ENCODE measurements at regions not wholly inside any gene's neighbourhood (a gene's known extent, or its start where the extent isn't known, plus 50 kb on each side); places are given as distances from the start of the nearest gene placed in this dataset.
"Not testable (repeated sequence)": the region's sequence is repeated elsewhere in the genome, so short reads cannot be mapped to it uniquely, and the experiment has no call there.

DNA sequence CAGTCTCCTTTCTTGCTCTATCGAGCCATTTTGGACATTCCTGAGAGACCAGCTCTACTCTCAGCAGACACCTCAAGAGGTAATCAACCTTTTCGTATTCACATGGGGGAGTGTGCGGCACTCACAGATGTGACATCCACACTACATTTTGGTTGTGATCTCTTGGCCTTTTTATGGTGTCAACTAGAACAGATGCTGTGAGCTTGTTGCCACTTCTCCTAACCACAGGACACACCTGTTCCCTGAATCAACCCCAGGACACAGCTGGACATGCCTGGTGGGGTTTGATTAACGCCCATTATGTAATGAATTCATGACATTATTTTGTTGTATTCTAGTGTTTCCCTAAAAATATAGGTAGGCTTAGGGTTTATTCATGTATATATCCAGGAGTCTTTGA is 1143.6 kb downstream of the TMEM121 start:
- DNase-seq = no peak

DNA sequence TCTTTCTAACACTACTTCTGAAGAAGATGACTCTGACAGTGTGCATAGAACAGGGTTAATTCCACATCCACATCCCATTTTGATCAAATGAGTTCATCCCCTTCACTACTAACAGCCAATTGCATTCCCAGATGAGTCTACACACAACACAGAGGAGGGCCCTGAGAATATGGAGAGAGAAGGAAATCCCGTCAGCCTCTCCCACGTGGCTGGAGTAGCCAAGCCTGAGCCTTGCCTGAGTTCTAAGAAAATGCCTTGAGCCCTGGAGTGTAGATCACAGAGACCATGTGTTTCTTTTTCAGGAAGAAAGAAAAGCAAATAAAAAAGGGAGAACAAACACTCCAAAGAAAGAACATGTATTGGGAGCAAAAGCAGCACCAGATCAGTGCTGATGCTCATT is 1147.7 kb downstream of the TMEM121 start:
- DNase-seq = not testable (repeated sequence)

DNA sequence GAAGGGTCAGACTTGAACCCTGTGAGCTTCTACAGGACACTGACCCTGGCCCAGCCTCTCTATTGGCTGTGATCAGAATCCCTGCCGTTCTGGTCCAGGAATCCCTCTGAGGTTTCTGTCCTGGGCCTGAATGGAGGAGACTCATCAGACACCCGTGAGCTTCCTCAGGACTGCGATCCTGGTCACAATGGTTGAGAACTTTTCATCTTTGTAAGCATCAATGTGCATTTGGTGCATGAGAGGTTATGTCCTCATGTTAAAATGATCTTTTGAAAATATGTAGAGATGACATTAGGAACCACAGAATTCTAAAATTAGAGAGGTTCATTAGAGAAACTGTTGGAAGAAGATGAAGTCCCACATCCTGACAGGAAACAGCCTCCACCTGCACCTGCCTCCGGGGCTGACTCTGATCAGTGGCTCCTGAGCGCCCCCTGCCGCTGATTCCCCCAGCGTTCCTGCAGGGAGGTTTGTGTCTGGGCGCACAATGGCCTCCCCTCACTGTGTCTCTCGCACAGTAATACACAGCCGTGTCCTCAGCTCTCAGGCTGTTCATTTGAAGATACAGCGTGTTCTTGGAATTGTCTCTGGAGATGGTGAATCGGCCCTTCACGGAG is 1148.2 kb downstream of the TMEM121 start:
- not testable (repeated sequence) for DNase-seq

DNA sequence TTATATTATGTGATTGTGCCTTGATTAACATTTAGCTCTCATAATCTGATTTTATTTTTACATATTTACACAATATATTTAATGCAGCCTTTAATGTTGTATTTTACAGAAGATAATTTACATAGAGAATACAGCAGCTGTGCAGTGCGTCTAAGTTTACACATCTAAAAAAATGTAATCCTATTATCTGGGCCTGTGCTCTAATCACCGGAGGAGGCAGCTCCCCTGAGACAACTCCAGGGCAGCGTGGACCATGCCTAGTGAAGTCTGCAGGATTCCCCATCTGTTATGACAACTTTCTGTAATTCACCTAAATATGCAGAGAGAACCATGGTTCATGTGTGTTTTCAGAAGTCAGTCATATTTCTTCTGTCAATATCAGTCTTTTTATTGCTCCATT is 1149.3 kb downstream of the TMEM121 start:
- not testable (repeated sequence) for DNase-seq

DNA sequence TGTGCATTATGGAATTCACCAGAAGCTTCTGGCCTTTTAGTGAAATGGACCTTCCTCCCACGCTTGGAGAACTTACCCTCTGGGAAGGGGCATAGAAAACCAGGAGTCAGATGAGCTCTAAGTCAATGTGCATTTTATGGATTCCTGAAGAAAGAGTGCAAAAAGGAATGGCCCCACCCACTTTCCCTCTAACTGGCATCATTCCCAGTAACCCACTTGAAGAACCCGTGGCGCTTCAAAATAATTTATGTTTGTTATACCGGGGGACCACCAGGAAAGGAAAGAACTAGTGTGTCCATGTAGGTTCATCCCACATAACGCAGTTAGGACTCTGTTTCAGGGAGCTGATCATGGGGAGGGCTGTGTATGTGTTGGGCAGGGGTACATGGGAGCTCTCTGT is 1153.4 kb downstream of the TMEM121 start:
- no peak for DNase-seq

DNA sequence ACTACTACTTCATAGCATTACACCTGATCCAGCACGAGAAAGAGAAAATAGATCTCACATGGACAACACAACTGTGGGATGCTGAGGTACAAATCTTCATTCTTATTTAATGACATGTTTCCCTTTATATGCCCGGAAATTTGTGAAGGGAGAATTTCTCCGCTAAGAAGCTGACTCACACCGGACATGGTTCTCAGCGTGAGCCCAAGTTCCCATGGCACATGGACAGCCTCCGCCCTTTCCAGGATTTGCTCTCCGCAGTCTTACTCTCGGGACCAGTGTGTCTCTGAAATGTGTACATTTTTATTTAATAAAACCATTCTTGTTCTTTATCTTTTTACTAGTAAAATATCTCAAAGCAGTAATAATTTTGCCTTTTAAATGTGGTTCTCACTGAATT is 1154.8 kb downstream of the TMEM121 start:
- no peak for DNase-seq

DNA sequence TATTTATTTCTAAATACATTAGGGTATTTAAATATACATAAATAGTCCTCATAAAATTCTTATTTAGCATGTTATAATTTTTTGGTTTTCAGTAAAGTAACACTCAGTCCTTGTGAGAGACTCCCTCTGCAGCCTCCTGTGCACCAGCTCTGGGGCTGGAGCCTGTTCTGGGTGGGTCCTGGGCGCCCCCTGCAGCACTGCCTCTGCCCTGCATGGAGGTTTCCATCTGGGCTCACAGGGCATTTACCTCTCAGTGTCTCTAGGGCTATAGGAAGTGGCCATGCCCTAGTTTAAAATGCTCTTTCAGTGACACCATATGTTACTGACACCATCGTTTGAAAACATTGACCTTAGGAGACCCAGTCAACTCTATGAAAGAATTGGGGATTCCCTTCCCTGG is 1155.2 kb downstream of the TMEM121 start:
- DNase-seq = no peak

DNA sequence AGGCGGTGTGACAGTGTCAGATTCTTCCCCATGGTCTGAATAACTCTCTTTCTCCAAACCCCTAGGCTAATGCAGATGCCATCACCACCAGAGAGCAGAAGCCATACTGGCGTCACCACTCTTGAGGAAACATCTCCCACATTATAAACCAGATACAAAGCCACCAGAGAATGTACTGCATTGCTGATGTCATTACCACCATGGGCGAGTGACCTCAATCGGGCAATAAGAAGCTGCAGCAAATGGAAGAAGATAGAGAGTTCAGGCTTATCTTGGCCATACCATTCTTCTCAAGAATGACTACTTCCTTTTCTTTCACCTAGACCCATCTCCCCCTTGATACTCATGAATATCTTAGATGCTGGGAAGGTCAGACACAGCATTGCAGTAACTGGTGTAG is 1157.2 kb downstream of the TMEM121 start:
- no peak for DNase-seq

DNA sequence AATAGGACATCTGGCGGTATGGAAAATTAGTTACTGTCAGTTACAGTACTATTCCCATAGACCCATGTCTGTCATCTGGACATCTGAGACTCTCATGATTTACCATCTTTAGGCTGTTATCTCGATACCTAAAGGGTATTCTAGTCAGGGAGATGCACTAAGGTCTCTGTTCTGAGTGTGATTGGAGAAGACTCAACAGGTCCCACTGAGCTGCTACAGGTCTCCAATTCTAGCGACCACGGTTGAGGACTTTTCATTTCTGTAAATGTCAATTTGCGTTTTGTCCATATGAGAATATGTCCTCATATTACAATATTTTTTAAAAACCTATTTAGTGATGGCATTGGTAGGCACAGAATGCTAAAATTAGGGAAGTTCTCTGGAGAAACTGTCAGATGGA is 1160.2 kb downstream of the TMEM121 start:
- DNase-seq = no peak

DNA sequence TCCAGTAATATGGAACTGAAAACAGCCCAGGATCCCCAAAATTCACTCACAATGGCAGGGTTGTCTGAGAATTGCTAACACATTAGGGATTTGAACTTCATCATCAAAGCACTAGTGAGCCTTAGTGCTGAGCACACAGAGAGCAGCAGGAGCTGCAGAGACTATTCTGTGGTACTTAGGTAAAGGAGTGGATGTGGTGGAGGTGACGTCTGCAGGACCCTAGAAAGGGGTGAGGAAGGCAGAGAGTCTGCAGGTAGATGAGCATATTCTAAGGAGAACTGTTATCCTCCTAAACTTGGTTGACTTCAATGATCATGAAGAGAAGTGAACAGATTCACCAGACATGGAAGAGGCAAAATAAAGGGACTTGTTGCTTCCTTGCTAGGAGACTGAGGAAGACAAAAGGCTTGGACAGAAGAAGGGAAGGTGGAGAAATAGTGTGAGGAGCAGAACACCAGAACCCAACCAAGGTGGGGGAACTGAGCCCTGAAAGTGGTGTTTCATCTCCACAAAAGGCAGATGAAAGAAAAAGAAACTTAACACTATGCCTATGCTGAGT is 1164.0 kb downstream of the TMEM121 start:
- DNase-seq = no peak

DNA sequence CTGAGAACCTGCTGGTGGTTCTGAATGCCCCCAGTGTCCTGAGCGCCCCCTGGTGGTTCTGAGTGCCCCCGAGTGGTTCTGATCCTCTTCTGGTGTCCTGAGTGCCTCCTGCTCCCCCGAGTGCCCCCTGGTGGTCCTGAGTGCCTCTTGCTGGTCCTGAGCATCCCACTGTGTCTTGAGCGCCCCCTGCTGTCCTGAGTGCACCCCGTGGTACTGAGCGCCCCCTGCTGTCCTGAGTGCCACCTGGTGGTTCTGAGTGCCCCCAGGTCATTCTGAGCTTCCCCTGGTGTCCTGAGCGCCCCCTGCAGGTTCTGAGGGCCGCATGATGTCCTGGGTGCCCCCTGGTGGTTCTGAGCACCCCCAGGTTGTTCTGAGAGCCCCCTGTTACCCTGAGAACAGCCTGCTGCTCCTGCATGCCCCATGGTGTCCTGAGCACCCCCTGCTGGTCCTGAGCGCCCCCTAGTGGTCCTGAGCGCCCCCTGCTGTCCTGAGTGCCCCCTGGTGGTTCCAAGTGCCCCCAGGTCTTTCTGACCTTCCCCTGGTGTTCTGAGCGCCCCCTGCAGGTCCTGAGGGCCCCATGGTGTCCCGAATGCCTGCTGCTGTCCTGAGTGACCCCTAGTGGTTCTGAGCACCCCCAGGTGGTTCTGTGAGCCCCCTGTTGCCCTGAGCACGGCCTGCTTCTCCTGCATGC is 1165.4 kb downstream of the TMEM121 start:
- DNase-seq = no peak

DNA sequence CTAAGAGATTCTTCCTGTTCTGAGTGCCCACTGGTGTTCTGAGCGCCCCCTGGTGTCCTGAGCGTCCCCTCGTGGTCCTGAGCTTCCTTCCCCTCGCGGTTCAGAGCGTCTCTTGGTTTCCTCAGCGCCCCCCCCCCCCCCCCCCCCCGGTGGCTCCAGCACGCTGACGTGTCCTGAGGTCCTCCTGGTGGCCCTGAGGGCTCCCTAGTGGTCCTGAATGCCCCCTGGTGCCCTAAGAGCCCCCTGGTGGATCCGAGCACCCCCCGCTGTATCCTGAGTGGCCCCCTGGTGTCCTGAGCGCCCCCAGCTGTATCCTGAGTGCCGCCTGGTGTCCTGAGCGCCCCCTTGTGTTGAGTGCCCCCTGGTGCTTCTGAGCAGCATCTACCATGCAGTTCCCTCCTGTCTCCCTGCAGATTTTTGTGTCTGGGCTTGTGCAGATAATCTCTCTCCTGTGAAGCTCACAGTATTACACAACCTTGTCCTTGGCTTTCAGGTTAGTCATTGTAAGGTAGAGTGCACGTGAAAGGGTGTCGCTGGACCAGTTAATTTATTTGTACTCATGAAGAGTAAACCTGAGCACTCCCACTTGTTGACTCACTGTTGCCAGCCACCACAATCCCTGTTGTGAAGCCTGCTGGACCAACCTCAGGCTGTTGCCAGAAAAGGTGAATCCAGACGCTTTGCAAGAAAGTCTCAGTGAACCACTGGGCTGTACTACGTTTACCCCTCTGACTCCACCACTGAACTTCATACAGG is 1168.4 kb downstream of the TMEM121 start:
- DNase-seq = no peak

DNA sequence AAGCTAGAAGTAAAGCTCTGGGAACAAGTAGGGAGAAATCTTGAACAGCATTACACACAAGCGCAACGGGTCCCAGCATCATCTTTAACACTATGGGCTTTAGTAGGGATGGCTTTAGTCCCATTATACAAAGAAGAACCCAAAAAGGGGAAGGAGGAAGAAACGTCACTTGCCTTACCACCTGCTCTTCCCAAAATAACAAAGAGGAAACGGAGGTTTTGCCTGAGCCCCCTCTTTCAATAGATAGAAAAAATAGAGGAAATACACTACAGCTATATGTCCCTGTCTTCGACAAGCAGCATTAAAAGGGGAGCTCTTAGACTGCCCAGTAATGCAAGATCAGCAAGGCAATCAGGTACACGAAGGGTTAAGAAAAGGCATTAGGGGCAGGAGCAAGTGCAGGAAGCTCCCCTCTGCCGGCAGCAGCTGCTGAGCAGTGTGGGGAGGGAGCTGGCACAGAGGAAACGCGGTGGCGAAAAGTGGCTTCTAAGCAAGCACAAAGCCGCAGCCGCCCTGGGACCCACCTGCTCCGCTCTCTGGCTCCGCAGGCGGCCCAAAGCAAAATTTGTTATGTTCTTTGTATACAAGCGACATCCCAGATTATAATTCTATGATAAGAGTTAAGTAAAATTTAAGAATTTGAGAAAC is 1172.4 kb downstream of the TMEM121 start:
- not testable (repeated sequence) for DNase-seq

DNA sequence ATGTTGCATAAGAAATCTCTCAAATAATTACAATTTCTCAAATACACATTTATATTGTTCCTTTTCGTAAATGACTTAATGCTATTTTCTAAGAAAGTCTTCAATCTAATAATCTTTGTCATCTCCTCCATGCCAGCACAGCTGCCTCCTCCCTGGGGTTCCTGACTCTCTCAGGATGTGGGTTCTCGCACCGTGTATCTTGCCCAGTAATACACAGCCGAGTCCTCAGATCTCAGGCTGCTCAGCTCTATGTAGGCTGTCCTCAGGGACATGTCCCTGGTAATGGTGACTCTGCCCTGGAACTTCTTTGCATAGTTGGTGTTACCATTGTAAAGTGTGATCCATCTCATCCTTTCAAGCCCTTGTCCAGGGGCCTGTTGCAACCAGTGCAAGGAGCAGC is 1177.3 kb downstream of the TMEM121 start:
- DNase-seq = not testable (repeated sequence)

DNA sequence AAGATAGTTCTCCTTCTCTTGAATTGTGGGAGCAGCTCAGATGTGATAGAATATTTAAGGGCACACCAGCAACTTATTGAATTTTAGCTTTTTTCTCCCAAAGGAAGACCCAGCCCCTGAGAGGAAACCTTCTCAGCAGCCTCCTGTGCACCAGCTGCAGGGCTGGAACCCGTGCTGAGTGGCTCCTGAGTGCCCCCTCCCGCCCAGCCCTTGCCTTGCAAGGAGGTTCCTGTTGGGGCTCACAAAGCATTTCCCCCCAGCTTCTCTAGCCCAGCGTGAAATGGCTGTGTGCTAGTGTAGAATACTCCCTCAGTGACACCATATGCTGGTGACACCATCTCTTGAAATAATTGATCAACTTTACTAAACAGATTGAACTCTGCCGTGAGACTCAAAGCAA is 1180.1 kb downstream of the TMEM121 start:
- DNase-seq = not testable (repeated sequence)

DNA sequence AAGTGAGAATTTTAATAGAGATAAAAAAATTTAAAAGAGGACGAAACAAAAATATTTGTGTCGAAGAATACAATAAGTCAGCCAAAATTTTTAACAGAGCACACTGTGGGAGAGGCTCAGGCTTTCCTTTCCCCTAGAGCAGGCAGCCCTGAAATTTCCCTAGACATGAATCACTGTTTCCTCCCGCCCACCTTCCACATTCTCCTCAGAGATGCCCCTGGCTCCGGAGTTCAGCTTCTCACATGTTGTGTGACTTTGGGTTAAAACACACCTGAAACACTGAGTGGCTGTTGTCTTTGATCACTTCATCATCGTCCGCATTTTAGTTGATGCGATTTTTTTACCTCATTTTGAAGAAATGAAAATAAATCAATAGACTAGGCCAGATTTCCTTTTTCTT is 1183.8 kb downstream of the TMEM121 start:
- DNase-seq = not testable (repeated sequence)

DNA sequence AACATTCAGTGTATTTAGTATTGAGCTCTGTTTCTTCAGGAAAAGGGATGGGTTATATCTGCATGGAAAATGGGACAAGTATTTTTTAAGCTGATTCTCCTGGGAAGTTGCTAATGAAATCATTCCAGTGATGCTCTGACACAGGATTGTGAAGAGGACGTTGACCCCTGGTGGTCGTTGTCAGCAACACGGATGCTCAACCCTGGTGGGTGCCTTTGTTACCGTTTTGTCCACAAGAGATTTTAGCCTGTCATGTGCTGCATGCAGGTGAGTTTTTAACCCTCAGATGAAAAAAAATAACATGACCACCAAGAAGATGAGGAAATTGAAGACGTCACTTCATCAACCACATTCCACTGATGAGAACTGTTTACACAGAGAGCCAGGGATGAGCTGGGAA is 1186.1 kb downstream of the TMEM121 start:
- not testable (repeated sequence) for DNase-seq

DNA sequence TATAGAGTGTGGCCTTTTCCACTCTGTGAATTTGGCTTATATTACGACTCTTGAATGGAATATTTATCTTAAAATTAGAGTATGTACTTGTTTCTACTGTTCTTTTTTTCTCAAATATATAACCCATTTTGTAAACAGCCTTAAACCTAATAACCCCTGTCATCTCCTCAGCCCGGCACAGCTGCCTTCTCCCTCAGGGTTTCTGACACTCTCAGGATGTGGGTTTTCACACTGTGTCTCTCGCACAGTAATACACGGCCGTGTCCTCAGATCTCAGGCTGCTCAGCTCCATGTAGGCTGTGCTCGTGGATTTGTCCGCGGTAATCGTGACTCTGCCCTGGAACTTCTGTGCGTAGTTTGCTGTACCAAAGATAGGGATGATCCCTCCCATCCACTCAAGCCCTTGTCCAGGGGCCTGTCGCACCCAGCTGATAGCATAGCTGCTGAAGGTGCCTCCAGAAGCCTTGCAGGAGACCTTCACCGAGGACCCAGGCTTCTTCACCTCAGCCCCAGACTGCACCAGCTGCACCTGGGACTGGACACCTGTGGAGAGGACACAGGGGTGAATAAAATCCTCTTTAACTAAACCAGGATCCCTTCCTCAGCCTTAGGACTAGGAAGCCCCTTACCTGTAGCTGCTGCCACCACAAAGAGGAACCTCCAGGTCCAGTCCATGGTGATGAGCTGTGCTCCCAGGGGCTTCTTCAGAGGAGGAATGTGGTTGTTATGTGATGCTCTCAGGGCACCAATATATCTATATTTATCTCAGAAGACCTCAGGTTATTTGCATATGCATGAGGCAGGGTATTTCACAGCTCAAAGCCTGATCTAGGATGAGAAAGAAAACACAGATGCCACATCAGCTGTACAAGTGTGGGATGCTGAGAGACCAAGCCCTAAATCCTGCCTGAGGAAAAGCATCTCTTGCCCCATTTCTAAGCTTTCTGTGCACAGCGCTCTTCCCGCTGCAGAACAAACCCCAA is 1188.4 kb downstream of the TMEM121 start:
- DNase-seq = not testable (repeated sequence)

DNA sequence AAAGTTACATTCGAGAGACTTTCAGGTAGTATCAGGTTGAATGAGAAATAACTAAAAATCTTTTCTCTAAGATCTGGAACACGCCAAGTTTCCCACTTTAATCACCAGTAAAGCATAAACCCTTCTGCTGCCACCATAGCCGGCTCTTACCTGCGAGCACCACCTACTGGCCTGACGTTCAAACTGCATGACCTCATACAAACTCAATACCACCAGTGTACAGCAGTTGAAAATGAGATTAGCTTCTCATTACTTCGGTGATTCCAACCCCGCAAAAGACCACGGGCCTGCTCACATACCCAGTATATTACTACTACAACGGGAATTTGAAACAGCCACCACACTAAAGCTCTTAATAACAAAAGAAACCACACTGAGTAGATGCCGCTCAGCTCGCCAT is 1191.2 kb downstream of the TMEM121 start:
- not testable (repeated sequence) for DNase-seq

DNA sequence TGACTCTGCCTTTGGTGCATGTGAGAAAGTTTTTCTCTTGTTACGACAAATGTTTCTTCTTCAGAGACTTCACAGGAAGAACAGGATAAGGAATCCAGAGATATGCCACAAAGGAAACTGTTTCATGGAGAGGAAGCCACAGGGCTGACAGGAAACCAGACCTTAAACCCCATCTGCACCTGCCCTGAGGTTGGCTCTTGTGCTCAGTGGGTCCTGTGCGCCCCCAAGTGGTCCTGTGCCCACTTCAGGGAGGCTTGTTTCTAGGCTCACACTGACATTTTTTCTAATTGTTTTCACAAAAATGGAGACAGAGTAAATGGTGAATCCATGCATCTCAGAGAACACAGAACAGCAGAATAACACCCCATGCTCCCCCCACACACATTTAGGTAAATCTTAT is 1193.5 kb downstream of the TMEM121 start:
- not testable (repeated sequence) for DNase-seq

DNA sequence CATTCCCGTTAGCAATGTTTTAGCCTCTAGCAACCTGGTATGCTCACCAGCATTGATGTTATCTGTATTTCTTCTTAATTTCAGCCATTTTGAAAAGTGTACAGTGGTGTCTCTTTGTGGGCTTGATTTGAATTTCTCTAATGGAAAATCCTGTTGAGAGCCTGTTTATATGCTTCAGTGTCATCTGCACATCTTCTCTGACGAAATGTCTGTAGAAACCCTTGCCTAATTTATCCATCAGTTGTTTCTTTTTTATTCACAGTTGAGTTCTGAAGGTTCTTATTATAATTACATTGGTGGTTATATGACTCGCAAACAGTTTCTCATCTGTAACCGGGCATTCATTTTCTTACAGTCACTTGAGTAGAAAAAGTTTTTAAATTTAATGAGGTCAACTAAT is 1195.5 kb downstream of the TMEM121 start:
- not testable (repeated sequence) for DNase-seq
